Fibroblast of gingiva (primary cell): ENCODE measurements at regions not wholly inside any gene's neighbourhood (a gene's known extent, or its start where the extent isn't known, plus 50 kb on each side); places are given as distances from the start of the nearest gene placed in this dataset.

ENCODE experiments used
- DNase-seq: peaks from one replicate; pipeline ENCODE4 v3.0.0-alpha.2; 2011; ENCODE audit warnings: low read depth

GRCh38 chr5:159422910-159423309 is 92.6 kb upstream of the IL12B start:
- DNase-seq = no peak

GRCh38 chr5:159424123-159424522 is 93.8 kb upstream of the IL12B start:
- no peak for DNase-seq

- DNase-seq = no peak
These were observed 96.4 kb upstream of the IL12B start for GRCh38 chr5:159426694-159427093.

DNA sequence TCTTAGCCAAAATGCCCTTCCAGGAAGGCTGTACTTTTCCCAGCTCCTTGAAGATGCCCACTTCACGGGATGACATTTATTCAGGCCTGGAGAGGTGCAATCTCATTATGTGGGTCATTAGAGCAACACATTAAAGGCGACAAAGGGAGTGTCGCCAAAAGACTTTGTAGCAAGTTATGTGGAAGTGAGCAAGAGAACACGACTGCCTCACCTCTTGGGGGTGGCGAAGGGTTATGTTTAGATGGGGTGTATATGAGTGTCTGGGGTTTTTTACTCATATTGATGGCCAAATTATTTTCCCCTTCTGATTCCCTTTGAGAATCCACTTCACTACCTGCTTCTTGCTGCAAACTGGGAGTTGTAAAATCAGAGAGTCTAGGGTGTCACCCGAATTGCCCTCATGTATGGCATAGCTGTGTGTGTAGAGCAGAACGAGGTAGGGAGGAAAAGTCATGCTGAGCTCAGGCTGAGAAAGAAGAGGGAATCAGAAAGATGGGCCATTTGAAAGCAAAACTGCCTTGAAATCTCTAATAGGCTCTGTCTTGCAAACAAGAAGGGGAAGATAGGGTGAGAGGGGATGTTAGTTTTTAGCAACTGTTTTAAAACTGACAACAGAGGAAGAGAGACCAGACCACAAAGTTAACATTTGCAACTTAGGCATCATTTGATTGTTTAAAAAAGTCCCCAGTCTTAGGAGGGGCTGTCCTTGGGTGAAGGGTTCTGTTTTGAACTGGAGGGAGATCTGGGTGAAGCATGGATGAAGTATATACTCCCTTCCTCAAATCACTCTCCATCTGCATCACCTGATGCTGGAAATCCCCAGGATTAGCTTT is 97.1 kb upstream of the IL12B start:
- DNase-seq = no peak

DNA sequence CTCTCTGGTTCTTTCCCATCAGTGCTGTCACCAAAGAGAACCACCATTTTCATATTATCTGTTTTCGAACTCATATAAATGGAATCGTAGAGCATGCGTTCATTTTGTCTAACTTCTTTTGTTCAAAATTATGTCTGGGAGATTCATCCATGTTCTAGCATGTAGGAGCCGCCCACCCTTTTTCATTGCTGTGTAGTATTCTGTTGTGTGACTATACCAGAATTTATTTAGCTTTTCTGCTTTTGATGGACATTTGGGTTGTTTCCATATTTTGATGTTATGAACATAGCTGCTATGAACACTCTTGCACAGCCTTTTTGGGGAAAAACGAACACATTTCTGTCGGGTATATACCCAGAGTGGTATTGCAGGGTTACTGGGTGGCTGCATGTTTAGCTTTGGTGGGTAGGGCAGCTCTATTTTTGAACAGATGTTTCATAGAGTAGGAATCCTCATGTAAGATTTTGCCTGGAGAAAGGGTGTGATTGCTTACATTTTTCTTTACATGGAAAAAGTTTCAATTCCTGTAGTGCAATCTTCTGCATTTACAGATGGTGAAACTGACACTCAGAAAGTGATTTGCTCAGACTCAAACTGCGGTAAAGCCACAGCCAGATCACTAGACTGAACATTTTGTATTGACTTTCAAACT is 100.2 kb upstream of the IL12B start:
- DNase-seq = peak; percentile 6

- DNase-seq = no peak
These were observed 105.6 kb upstream of the IL12B start for GRCh38 chr5:159435855-159436254.

- DNase-seq = no peak
These were observed 107.8 kb upstream of the IL12B start for GRCh38 chr5:159438092-159438491.

GRCh38 chr5:159439002-159439401 is 108.7 kb upstream of the IL12B start:
- no peak for DNase-seq

GRCh38 chr5:159440235-159440634 is 109.9 kb upstream of the IL12B start:
- no peak for DNase-seq

GRCh38 chr5:159440968-159441367 is 110.7 kb upstream of the IL12B start:
- no peak for DNase-seq

DNA sequence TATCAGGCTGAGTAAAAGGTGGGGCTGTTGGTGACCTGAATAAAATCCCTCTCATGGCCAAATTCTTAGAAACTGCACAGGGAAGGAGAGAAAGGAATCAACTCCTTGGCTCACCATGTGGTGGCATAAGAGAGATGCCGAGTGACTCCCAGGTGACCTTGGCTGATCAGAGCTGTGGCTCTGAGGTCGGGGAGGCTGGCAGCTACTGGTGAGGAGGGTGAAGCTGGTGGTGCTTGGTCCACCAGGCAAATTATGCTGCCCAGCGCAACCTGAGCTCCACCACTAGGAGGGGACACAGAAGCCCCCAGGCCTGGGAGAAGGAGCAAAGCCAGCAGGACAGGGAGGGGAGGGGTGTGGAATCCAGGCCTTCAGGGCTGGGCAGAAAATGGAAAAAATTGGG is 111.2 kb upstream of the IL12B start:
- no peak for DNase-seq

DNA sequence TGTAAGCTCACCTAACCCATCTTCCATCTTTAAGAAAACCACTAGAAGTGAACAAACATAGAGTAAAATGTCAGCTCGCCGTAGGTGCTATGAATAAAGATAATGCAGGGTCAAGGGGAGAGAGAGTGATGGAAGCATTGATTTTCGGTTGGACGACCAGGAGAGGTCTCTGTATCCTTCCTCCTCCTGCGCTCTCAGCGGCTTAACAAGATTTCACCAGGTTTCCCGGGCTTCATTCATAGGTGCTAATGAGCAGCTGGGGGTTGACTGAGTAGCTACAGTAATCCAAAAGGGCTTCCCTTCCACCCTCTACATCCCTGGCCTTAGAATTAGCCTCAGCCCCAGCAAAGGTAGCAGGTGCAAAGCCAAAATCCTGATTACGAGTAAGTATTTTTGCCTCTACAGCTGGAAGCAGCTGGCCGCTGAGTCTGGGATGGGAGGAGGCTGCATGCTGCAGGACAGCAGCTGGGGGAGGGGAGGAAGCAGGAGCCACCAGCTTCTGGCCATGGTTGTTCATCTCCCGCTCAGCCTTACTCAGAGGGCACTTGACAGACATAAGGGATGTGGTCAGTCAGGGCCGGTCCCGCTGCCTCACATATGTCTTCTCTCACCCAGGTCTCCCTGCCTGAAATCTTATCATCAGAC is 112.0 kb upstream of the IL12B start:
- DNase-seq = no peak

DNA sequence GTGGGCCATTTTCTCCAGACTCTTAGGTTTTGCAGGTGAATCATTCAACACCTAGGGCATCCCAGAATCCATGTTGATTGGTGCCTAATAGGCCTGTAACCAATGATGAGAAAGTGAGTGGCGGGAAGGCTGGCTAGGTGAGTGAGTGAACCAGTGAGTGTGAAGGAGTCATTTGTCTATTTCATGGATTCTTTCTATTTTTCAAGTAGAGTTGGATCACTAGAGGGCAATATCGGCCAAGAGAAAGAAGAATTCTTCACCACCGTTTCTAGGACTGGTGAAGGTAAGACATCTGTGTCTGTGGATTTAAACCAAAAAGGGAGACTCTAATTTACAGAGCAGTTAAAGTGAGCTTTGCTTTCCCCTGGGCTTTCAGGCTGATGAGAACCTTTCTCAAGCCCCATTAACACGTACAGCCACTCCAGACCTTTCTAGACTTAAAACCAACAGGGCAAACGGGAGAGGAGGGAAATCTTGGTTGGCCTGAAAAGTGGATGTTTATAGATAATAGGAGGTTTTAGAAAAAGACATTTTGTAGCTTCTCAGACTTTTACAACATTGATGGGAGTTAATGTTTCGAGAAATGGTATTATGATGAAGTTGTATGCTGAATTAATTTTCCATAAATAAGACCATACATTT is 114.3 kb upstream of the IL12B start:
- peak; percentile 51 for DNase-seq

GRCh38 chr5:159447116-159447515 is 116.8 kb upstream of the IL12B start:
- no peak for DNase-seq

GRCh38 chr5:159448841-159449407 is 118.6 kb upstream of the IL12B start:
- DNase-seq = no peak

GRCh38 chr5:159449925-159450324 is 119.6 kb upstream of the IL12B start:
- no peak for DNase-seq

DNA sequence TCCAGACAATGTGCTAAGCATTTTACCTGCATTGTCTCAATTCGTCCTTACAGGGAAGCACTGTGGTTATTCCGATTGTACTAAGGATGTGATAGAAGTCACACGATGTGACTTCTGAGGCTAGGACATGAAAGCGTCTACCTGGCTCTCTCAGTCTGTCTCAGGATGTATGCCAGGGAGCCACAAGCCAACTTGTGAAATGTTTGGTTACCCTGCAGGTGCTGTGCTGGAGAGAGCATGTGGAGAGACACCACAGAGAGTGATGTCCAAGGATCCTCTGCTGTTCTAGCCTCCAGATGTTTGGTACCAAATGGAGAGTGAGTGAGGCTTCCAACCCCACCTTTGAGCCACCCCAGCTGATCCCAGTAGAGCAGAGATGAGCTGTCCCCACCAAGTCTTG is 120.1 kb upstream of the IL12B start:
- DNase-seq = no peak

- DNase-seq = peak; percentile 93
These were observed 121.1 kb upstream of the IL12B start for GRCh38 chr5:159451197-159452052.

DNA sequence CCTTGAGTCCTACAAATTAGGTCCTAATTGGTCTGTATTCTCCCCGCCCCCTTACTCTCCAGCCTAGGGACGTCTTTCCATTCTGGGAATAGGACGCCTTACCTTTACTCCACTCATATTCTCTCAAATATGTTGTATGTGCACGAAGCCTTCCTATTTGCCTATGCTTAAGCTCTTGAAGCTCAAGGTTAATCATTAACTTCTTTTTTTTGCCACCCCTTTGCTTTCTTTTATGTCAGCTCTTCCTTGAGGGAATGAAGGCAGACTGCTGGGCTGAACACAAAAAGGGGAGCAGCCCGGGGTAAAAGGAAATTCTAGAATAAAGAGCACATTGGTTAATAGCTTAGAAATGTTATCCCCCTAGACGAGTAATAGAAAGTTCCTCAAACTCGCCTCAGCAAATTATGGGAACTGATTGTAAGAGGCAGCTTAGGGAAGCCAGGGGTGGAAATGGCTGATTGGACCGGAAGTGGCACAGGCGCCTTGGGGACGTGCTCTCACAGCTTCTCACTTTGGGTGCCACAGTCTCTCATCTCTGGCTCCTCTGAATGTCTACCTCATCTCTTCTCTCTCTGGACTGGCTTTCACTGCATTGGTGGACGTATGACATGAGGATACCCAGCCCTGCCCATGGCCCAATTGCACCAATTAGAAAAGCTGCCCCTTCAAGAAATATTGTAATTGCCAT is 122.3 kb upstream of the IL12B start:
- no peak for DNase-seq

DNA sequence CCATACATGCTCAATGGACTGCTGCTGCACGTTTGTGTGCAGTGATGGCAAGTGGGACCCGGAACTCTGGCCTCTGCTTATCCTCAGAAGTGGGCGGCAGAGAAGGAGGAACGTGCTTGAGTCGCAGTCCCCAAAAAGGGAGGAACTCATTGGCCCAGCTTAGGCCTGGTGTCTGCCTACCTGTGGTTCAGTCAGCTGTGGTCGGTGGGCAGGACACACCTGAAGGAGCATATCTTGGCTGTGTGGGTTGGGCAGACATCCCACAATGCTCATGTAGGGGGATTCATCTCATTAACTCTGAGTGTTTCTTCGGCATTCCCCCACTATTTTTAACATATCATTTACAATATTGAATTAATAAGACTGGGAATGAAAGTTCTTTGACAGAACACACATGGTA is 122.9 kb upstream of the IL12B start:
- no peak for DNase-seq

GRCh38 chr5:159456261-159456660 is 126.0 kb upstream of the IL12B start:
- no peak for DNase-seq
